ENCODE measurements at regions not wholly inside any gene's neighbourhood (a gene's known extent, or its start where the extent isn't known, plus 50 kb on each side); places are given as distances from the start of the nearest gene placed in this dataset.
"Not testable (repeated sequence)": the region's sequence is repeated elsewhere in the genome, so short reads cannot be mapped to it uniquely, and the experiment has no call there.

DNA sequence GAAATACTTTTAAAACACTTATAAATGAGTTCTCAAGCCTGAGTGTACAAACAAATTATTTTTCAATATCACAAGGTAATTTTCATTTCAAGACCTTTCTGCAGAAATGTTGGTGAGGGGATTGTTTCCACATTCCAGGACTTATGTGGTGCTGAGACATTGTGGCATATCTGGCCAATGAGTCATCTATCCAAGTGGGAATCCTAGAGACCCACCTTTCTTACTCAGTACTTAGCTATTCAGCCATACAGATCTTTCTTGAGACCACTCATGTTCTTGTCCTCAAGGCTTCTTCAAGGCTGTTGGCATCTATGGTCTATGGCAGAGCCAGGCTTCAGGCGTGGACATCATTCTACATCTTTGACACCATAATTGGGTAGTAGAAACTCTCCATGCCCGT is 225.4 kb downstream of the DKK1 start:
- no peak for DNase-seq

DNA sequence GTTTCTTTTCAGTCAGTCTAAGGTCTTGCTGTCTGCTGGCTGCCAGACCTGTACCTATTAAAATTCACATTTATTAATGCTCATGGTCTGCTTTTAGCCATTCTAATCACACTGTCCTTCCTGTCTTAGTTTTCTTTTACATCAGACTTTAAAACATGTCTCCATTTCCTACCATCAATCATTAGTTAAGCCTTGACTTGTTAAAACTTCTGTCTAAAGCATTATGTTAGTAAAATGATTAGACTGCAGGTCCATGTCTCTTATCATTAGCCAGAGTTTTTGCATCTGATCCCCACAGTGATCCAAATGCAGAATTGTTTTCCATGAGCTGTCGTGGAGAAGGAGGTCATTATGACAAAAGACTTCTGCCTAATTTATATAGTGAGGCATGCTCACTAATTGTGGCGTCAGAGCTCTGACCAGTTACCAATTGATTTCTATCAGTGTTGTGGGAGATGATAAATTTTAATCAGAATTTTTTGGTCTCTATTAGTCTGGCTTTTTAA is 226.5 kb downstream of the DKK1 start:
- DNase-seq = no peak

DNA sequence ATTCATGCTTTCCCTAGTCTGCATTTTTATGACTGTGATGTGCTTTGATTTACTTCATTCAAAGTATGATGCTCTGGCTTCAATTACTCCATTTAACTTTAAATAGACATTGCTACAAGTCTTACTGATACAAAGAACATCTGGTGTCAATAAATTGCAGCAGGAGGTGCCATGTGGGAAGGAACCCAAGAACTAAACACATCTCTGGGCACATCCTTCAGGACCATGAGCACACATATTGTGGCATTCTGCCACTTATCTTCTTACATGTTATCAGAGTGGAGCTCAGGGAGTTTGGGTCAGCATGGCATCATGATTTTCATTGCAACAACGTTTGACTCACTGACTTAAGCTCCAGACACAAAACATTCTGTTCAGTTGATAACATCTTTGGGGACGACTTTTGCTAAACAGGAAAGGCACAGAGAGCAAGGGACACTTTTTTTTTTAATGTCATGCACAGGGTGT is 227.0 kb downstream of the DKK1 start:
- no peak for DNase-seq

DNA sequence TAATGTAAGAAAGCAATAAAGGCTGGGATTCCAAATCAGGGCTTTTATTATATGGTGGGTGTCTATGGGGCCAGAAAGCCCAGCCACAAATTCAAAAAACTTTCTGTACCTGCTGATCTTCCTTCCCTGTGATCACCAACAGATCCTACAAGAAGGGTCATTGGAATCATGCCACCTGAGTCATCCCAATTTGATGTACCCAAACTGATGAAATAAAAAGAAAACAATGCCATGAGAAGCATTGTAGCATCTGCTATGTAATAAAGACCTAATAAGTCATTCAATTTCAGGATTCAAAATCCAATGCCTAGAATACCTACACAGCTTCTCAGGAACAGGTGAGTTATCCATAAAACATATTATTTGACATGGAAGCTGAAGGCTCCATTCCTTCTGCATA is 228.8 kb downstream of the DKK1 start:
- no peak for DNase-seq

GRCh38 chr10:52551046-52551445 is 221.5 kb downstream of the MBL2 start:
- DNase-seq = no peak

GRCh38 chr10:52558090-52558489 is 214.5 kb downstream of the MBL2 start:
- no peak for DNase-seq

- no peak for DNase-seq
These were observed 211.3 kb downstream of the MBL2 start for GRCh38 chr10:52561322-52561721.

- DNase-seq = no peak
These were observed 209.2 kb downstream of the MBL2 start for GRCh38 chr10:52563360-52563759.

- DNase-seq = no peak
These were observed 205.9 kb downstream of the MBL2 start for GRCh38 chr10:52566471-52567246.

- no peak for DNase-seq
These were observed 205.4 kb downstream of the MBL2 start for GRCh38 chr10:52567247-52567580.

- DNase-seq = no peak
These were observed 204.3 kb downstream of the MBL2 start for GRCh38 chr10:52568309-52568708.

GRCh38 chr10:52570490-52570889 is 202.1 kb downstream of the MBL2 start:
- peak in 1 of 56 donors; percentile 1 for DNase-seq

DNA sequence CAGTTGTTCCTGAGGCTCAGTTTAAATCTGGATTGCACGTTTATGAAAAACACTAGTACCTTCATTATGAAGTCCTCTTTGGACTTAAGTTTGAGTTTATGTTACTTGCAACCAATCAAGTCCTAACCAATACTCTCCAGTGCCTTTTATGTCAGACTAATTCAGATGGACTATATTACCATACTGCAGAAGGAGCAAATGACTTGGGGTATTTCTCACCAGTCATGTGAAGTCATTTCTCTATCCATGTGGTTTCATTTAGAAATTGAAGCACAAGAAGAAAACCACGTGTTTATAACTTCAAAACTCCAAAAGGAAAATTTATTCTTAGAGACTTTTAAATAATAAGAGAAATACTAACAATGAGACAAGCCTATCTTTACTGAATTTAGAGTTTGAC is 201.6 kb downstream of the MBL2 start:
- DNase-seq = no peak

- no peak for DNase-seq
These were observed 200.9 kb downstream of the MBL2 start for GRCh38 chr10:52571516-52572182.

GRCh38 chr10:52573347-52573746 is 199.2 kb downstream of the MBL2 start:
- DNase-seq = no peak

GRCh38 chr10:52574697-52575096 is 197.9 kb downstream of the MBL2 start:
- no peak for DNase-seq

DNA sequence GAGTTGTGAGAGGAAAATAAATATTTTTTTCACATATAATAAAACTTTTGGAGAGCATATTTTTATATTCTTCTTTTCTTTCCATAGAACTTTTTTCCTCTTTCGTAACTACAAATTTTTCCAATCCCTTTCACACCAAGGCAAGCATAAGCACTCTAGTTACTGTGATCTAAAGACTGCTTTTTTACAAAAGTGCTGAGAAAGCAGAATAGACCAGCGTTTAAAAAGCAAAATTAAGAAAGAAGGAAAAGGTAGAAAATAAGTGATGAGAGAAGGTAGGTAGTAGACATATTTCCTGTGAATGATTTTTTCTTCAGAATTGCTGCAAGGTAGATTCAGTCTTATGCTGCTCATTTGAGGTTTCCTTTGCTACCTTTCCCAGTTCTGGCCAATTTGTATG is 195.5 kb downstream of the MBL2 start:
- no peak for DNase-seq

DNA sequence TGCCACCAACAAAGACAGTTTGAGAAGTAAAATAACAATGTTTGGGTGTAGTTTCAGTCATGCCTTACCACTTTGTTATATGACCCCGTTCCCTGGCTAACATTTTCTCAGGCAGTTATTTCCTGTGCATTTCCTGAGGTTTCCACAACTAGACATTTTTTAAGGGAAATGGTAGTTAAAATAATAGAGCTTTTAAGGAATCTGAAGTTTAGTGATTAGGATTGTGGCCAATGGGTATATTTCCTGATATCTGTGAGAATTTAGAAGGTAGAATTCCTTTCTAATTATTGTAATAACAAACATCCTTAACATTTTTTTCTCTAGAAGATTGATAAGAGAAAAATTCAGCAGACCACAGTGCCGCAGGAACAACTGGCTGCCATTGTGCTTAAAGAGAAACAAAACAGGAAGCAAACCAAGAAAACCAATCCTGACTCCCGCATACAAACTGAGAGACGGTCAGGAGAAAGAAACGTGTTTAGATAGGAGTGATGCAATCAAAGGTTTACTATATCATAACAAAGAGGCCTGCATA is 193.6 kb downstream of the MBL2 start:
- DNase-seq = no peak

- not testable (repeated sequence) for DNase-seq
These were observed 190.9 kb downstream of the MBL2 start for GRCh38 chr10:52581636-52582035.

DNA sequence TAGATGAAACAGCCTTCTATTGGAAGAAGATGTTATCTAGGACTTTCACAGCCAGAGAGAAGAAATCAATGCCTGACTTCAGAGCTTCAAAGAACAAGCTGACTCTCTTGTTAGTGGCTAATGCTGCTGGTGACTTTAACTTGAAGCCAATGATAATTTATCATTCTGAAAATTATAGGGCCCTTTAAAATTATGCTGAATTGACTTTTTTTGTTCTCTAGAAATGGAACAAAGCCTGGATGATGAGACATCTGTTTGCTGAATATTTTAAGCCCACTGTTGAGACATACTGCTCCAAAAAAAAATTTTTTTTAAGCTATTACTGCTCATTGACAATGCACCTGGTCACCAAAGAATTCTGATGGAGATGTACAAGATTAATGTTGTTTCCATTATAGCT is 189.2 kb downstream of the MBL2 start:
- no peak for DNase-seq

- no peak for DNase-seq
These were observed 185.9 kb downstream of the MBL2 start for GRCh38 chr10:52586710-52587109.

DNA sequence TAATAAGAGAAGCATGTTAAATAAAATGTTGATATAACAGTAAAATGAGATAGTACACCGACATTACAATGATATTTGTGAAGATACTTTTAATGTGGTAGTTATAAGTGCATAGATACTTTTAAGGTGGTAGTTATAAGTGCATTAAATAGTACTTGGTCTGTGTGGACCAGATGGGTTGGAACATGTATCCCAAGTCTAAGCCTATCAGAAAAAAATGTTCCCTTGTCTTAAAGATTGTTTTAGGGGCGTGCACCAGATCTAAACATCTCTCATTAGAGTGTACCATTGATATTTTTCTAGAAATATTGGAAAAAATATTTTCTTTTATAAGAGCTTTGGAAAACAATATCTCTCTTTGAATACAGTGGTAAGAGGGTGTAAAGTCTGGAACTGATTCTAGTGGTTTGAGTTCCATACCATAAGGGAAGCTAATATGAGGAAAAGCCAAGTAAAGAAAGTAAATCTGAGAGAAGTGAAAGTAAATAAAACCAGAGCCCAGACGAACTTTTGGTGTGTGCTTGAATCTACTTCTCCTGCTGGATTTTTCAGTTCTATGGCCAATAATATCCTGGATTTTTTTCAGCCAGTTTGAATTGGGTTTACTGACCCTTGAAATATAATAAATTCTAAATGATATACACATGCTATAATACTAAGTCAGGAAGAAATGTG is 175.3 kb downstream of the MBL2 start:
- DNase-seq = no peak

Measured in amygdala (tissue), 56 donors.